OCI-LY3 (cell line): ENCODE measurements at regions not wholly inside any gene's neighbourhood (a gene's known extent, or its start where the extent isn't known, plus 50 kb on each side); places are given as distances from the start of the nearest gene placed in this dataset.

Source experiments
- H2AFZ ChIP-seq: fragments of 200-600, 300-600 bp; shearing (Covaris generic); 2 replicates; pipeline ENCODE4 v1.6.0; 2014; ENCODE audit warnings: antibody characterized with exemption, low read depth, low read length
- H3K27ac ChIP-seq: fragments of 200-600, 300-600 bp; sonication (generic); 2 replicates; pipeline ENCODE4 v1.5.1; 2014; ENCODE audit warnings: mild to moderate bottlenecking, low read length, moderate library complexity, mixed read lengths
- H3K27me3 ChIP-seq: fragments of 200-600, 300-600 bp; sonication (generic); 2 replicates; pipeline ENCODE4 v1.6.1; 2014; ENCODE audit warnings: low read depth, low read length, mixed read lengths
- H3K36me3 ChIP-seq: fragments of 200-600, 300-600 bp; sonication (generic); replicated peaks from 2 replicates; pipeline ENCODE3; 2014; ENCODE audit warnings: low read depth, low read length, mixed read lengths
- H3K4me1 ChIP-seq: fragments of 300-600, 200-600 bp; sonication (generic); 2 replicates; pipeline ENCODE4 v1.6.1; 2014; ENCODE audit warnings: low read length, mixed read lengths
- H3K4me2 ChIP-seq: fragments of 200-600, 300-600 bp; sonication (generic); 2 replicates; pipeline ENCODE4 v1.6.1; 2014; ENCODE audit warnings: low read length, mixed read lengths
- H3K4me3 ChIP-seq: fragments of 300-600, 200-600 bp; sonication (generic); 2 replicates; pipeline ENCODE4 v1.5.1; 2014; ENCODE audit warnings: antibody characterized with exemption, mild to moderate bottlenecking, low read length, moderate library complexity
- H3K79me2 ChIP-seq: fragments of 300-600, 200-600 bp; shearing (Covaris generic); 2 replicates; pipeline ENCODE4 v1.6.1; 2014; ENCODE audit warnings: mild to moderate bottlenecking, low read length, mixed read lengths
- H3K9ac ChIP-seq: fragments of 300-600, 200-600 bp; shearing (Covaris generic); 2 replicates; pipeline ENCODE4 v1.6.0; 2014; ENCODE audit warnings: mild to moderate bottlenecking, low read length, moderate library complexity
- H3K9me3 ChIP-seq: fragments of 200-600, 300-600 bp; shearing (Covaris generic); 2 replicates; pipeline ENCODE4 v1.6.1; 2014; ENCODE audit warnings: low read length, mixed read lengths; ENCODE audit not compliant: insufficient read depth
- H4K20me1 ChIP-seq: fragments of 200-600, 300-600 bp; sonication (generic); 2 replicates; pipeline ENCODE4 v1.6.1; 2016; ENCODE audit warnings: low read length, mixed read lengths; ENCODE audit not compliant: insufficient read depth
- CTCF ChIP-seq: fragments of 200-600, 300-600 bp; sonication (generic); IDR thresholded peaks from 2 replicates; pipeline ENCODE4 v1.5.1; 2014; ENCODE audit warnings: antibody characterized with exemption, low read length, low read depth
- EZH2phosphoT487 ChIP-seq: fragments of 200-600 bp; shearing (Covaris generic); IDR thresholded peaks from 2 replicates; pipeline ENCODE4 v1.6.1; 2018; ENCODE audit warnings: antibody characterized with exemption, mixed run types, low read depth

DNA sequence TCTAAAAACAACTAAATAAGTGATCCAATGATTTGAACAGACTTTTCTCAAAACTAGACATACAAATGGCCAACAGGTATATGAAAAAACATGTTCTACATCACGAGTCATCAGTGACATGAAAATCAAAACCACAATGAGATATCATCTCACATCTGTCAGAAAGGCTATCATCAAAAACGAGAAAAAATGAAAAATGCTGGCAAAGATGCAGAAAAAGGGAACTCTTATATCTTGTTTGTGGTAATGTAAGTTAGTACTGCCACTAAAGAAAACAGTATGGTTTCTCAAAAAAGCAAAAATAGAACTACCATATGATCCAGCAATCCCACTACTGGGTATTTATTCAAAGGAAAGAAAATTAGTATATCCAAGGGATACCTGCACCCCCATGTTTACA, 152.9 kb upstream of the FOXN2 start:
- H3K4me3 ChIP-seq: no peak overlapping the region
- no peak overlapping the region for H2AFZ ChIP-seq
- peaks cover 9% of the 10 kb centered on the region; the same call in 1 of the 2 replicates for H3K9me3 ChIP-seq
- no peak overlapping the region for H3K27ac ChIP-seq
- H3K4me2 ChIP-seq: no peak overlapping the region
- H3K27me3 ChIP-seq: no peaks in the 10 kb centered on the region
- H3K36me3 ChIP-seq: peaks cover 3% of the 10 kb centered on the region
- no peak overlapping the region for H3K9ac ChIP-seq
- H4K20me1 ChIP-seq: no peaks in the 10 kb centered on the region
- no peaks in the 10 kb centered on the region for H3K4me1 ChIP-seq
- H3K79me2 ChIP-seq: no peaks in the 10 kb centered on the region
- no peak for TF ChIP-seq EZH2phosphoT487
- TF ChIP-seq CTCF: no peak

DNA sequence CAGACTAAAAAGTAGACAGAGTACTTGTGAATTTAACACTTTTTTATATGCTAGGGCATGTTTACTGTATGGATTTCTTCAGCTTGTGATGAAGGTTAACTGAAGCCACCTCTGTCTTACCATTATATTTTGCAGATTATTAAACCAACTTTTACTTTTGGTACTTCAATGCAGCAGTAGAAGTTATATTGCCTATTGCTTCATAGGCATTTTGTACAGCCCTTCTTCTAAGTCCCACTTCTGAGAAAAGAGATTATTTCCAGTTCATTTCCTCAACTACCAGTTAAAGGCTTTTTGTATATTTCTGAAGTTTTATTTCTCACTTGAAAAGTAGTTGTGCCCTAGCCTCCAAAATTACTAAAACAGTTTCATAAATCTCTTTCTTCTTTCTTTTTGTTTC, 151.7 kb upstream of the FOXN2 start:
- no peaks in the 10 kb centered on the region for H3K36me3 ChIP-seq

GRCh38 chr2:48165070-48165753, 149.3 kb upstream of the FOXN2 start:
- Histone ChIP-seq H3K4me1 (no peaks in the 10 kb centered on the region), H3K4me3 (no peak overlapping the region), H3K4me2 (no peak overlapping the region), H3K27ac (no peak overlapping the region), H4K20me1 (no peaks in the 10 kb centered on the region), H3K9me3 (no peaks in the 10 kb centered on the region), H3K79me2 (no peaks in the 10 kb centered on the region), H3K27me3 (no peaks in the 10 kb centered on the region), H3K9ac (no peak overlapping the region), H3K36me3 (no peaks in the 10 kb centered on the region), H2AFZ (no peak overlapping the region)
- TF ChIP-seq CTCF: no peak
- no peak for TF ChIP-seq EZH2phosphoT487

More for the DNA sequence above, 151.7 kb upstream of the FOXN2 start:
- Histone ChIP-seq H3K9me3 (no peaks in the 10 kb centered on the region; the same call in 1 of the 2 replicates), H3K9ac (no peak overlapping the region), H2AFZ (no peak overlapping the region), H3K27me3 (no peaks in the 10 kb centered on the region), H3K4me1 (no peaks in the 10 kb centered on the region), H3K4me2 (no peak overlapping the region), H3K79me2 (no peaks in the 10 kb centered on the region), H3K27ac (no peak overlapping the region), H4K20me1 (no peaks in the 10 kb centered on the region), H3K4me3 (no peak overlapping the region)
- TF ChIP-seq CTCF (no peak), EZH2phosphoT487 (no peak)

DNA sequence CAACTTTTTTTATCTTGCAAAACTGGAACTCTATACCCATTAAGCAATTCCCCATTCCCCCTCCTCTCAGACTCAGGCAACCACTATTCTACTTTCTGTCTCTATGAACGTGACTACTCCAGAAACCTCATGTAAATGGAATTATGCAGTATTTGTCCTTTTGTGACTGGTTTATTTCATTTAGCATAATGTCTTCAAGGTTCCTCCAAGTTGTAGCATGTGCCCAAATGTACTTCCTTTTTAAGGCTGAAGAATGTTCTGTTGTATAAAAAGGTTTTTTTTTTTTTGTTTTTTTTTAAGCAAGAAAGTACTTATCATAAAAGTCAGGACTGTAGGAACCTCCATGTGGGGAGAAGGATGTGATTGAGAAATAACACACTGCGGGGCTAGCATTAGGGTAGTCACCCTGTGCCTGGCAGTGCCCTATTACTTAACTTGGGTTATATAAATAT, 145.3 kb upstream of the FOXN2 start:
- H3K4me1 ChIP-seq: no peaks in the 10 kb centered on the region
- no peak overlapping the region for H3K9ac ChIP-seq
- no peaks in the 10 kb centered on the region for H3K36me3 ChIP-seq
- H3K79me2 ChIP-seq: no peaks in the 10 kb centered on the region
- no peaks in the 10 kb centered on the region for H4K20me1 ChIP-seq
- no peaks in the 10 kb centered on the region for H3K9me3 ChIP-seq
- H3K4me3 ChIP-seq: no peak overlapping the region
- H3K27me3 ChIP-seq: no peaks in the 10 kb centered on the region
- TF ChIP-seq CTCF: no peak
- TF ChIP-seq EZH2phosphoT487: no peak
- no peak overlapping the region for H3K27ac ChIP-seq
- no peak overlapping the region for H2AFZ ChIP-seq
- H3K4me2 ChIP-seq: no peak overlapping the region
